ENCODE measurements at regions not wholly inside any gene's neighbourhood (a gene's known extent, or its start where the extent isn't known, plus 50 kb on each side); places are given as distances from the start of the nearest gene placed in this dataset.
"Not testable (repeated sequence)": the region's sequence is repeated elsewhere in the genome, so short reads cannot be mapped to it uniquely, and the experiment has no call there.

DNA sequence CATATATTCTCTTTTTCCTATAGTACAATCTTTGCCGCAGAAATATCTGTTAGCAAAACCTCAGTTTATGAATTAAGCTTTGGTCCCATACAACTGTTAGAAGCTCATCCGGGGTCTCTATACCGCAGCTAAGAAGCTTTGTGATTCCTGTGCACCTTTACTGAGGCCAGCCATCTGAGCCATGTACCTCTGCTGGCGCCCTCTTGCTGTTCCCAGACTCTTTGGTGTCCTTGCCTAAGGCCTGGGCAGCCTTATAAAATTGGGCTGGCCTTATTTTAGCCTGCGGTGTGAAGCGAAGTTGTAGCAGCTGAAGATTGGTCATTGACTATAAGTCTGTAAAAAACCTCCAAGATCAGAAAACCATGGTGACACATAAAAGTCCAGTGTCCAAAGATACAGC, 1135.1 kb upstream of the CHAC2 start:
- DNase-seq: no peak

DNA sequence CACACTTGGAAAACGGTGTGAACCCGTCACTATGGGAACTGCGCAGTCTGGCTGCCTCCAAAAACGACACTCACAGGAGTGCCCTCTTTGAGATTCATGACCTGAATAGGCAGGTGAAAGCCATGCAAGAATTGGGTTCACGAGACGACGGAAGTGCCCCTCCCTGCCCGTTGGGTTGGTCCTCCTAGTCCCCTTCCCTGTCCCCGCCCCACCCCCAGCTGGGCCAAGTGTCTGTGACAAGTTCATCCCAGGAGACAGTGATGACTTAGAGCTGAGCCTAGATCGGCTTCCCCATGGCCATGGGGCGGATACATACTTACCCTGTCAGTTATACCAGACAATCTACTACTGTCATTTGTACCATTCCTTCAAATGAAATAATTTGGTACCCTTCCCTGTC, 1137.7 kb upstream of the CHAC2 start:
- DNase-seq: no peak

DNA sequence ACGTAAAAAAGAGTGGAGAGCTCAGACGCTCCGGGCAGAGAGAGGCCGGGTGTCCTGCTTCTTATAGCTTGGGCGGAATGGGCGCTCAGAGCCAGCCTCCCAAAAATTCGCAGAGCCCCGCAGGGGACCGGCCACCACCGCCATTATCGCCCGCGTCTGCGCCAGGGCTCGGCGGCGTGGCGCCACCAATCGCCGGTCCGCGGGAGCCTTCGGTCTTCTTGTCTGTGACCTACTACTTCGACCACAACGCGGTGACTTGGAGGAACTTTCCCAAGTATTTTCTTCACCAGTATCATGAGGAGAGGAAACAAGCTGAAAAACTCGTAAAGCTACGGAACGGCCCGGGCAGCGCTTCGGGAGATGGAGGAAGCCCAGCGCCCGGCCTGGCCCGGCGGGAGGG, 1138.1 kb upstream of the CHAC2 start:
- no peak for DNase-seq

DNA sequence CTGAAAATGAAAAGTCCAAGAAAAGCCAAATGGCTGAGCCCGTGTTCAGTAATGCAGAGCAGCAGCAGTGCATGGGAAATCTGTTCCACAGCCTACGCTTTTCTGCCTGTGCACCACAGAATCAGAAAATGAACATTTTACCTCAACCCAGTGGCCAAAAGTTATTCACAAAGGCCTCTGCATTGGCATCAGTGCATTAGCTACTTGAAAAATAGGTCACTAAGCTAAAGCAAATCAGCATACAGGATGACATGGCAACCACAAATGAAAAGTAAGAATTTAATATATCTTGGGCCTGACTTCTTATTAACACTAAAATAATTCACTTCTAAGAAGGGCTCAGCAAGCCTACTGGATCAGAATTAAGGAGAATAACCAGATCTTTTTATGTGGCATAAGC, 1145.3 kb upstream of the CHAC2 start:
- no peak for DNase-seq

DNA sequence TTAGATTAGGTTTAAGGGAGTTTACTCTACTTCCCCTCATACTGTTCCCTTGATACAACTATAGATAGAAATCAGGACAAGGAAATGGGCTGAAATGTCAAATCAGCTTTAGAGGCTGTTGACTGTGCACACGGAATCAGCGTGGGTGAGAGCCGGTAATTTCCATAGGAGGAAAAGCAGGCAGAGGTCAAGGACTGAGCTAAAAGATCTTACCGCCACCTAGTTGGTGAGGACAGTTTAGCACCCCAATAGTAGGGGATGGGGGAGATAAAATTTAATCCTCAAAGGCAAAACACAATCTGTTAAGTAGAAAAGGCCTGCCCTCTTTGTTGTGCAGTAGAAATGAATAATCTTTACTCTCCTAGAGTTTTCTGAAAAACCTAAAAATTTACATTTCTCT, 1154.5 kb upstream of the CHAC2 start:
- DNase-seq: no peak

DNA sequence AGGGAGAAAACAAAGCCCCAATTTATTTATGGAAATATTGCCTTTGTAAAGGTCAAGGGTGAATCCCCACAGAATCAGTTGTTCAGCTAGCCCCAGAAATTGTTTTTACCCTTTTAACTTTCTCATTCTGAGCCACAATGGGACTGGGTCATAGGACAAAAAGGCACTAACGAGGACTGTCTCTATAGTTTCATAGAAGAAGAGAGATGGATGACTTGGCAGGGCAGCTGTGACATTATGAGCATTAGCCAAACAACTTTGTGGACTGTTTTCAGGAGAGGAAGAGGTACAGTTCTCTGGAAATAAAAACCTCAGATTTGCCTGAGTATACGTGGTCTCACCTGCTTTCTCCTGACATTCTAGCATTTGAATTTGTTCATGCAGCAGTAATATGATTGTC, 1155.8 kb upstream of the CHAC2 start:
- no peak for DNase-seq

DNA sequence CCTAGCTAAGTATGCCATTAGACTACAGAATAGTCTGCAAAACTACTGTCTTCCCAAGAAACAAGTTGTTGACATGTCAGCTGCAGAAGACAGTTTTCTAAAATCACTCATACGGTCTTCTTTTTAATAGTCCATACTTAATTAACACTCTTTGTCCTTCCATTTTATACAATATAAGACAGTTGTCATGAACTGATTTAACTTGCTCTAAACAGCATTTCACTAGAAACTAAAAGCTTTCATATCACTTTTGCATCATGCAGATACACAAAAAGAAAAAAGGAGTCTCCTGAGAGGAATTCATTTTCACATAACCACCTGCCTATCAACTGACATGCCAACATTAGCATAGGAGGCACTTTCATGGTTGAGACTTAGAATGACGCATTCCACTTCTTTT, 1159.6 kb upstream of the CHAC2 start:
- no peak for DNase-seq

DNA sequence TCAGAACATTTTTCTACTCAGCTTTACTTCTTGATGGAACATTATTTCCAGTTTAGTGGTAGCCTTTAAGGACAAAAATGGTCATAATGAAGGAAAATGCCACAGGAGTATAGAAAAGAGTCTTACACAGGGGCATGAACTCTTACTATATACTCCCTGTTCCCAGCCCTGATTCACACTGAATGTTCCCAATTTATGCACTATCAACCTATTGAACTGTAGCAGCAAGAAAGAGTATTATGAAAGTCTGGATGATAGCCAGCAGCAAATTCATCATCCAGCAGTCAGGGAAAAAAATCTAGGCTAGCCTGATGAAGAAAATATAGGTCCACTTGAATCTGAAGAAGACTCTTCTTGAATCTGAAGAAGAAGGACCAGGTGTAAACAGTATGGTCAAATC, 1170.3 kb upstream of the CHAC2 start:
- no peak for DNase-seq

DNA sequence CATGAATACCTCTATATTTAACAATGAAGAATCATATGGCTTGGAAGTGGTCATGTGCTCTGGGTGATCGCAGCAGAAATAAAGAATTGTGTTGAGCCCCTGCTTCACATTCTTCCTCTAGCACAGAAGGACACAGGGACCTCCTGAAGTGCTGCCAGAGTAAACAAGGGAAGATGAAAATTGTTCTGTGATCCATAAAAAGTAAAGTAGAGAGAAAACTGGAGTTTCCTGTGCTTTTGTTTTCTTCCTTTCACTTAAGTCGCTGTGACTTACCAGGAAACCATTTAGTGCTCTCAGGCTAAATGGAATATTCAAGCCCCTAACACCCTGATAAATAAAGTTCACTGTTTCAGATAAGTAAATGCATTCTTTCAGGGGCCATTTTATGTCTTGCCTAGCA, 1173.6 kb upstream of the CHAC2 start:
- DNase-seq: no peak

DNA sequence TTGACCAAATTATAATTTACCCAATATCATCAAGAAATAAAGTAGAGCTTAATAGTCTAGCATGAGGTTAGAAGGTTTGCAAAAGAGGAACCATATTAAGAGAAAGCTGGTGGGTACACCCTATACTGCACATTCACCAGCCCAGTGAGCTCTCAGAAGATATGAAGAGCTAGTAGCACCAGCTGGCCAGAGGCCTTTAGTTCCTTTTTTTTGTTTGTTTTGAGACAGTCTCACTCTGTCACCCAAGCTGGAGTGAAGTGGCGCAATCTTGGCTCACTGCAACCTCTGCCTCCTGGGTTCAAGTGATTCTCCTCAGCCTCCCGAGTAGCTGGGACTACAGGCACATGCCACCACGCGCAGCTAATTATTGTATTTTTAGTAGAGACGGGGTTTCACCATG, 1183.5 kb upstream of the CHAC2 start:
- not testable (repeated sequence) for DNase-seq

DNA sequence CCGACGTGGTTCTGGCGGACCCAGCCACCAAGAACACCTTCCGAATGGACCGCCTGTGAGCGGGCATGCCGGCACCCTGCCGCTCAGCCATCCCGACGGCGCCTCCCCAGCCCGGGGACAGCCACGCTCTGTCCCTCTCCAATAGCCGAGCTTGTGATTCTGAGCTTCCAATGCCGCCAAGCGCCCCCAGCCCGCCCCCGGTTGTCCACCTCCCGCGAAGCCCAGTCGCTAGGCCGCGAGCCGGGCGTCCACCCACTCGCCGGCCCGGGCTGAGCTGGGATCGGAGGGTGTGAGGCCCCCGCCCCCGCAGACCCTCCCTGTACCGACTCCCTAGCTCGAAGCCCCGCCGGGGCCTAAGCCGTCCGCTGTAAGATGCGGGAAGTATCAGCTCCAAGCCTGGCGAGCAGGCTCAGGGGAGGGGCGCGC, 1195.1 kb upstream of the CHAC2 start:
- no peak for DNase-seq

DNA sequence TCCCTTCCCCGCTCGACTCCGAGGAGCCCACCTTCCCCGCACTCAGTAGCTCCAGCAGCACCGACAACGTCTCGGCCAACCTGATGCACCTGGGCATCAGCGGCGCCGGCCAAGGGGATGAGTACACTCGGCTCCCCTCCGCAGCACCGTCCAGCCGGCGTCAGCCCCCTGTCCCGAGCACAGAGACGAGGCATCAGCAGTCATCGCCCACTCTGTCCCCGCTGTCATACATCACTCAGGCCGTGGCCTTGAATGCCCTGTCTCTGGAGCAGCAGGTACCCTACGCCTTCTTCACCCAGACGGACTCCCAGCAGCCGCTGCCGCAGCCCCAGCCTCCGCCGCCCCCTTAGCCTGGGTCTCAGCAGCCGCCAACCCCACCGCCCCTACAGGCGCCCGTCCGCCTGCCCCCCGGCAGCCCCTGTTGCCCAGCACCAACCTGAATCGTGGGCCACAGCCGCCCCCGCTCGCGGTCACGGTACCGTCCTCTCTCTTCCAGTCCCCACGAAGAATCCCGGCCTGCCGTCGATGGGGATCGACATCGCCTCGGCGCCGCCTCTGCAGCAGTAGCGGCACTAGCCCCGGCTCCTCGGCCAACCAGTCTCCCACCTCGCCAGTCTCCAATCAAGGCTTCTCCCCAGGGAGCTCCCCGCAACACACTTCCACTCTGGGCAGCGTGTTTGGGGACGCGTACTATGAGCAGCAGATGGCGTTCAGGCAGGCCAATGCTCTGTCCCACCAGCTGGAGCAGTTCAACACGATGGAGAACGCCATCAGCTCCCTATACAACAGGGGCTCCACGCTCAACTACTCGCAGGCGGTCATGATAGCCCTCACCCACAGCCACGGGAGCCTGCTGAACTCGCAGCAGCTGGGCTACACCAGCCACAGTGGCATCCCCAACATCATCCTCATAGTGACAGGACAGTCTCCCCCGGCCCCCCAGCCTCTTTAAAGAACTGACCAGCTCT, 1195.9 kb upstream of the CHAC2 start:
- DNase-seq: no peak

DNA sequence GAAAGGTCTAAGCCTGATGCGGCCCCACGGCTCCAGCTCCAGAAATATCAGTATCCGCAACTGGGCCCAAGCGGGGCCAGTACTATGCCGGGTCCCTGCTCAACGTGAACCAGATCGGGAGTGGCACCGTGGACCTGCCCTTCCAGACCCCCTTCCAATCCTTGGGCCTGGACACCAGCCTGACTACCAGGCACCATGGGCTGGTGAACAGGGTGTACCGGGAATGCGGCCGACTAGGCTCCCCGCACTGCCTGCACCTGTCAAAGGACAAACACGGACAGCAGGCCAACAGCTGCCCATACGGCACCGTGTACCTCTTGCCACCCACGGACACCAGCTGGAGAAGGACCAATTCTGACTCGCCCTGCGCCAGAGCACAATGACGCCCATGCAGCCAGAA, 1196.9 kb upstream of the CHAC2 start:
- DNase-seq: no peak

DNA sequence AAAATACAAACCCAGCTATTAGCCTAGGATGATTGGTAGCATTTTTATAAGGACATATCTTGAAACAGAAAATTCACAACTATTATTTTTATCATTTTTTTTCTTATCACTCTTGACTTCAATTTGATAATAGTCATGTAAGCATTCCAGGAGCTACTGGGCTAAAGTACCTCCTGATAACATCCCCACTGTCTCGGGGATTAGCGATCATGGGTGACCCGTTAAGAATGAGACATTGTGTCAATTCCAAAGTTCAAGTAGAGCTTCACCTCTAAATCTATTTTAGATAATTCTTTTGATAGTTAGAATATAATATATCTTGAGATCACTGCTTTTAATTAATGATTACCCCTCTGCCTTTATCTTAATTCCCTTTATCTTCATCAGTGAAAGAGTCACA, 1204.5 kb upstream of the CHAC2 start:
- no peak for DNase-seq

DNA sequence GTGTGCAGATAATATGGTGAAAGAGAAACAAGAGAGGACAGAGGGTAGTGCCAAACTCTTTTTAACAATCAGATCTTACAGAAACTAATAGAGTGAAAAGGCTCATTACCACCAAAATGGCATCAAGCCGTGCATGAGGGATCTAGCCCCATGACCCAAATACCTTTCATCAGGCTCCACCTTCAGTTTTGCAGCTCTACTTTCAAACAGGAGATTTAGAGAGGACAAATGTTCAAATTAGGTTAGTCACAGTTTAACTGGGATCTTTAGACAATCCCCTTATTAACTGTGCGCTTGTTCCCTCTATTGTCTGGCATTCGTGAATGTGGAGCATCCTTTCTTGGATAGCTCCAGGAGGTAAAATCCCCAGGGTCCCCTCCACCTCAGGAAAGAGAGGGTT, 1209.3 kb upstream of the CHAC2 start:
- DNase-seq: no peak

DNA sequence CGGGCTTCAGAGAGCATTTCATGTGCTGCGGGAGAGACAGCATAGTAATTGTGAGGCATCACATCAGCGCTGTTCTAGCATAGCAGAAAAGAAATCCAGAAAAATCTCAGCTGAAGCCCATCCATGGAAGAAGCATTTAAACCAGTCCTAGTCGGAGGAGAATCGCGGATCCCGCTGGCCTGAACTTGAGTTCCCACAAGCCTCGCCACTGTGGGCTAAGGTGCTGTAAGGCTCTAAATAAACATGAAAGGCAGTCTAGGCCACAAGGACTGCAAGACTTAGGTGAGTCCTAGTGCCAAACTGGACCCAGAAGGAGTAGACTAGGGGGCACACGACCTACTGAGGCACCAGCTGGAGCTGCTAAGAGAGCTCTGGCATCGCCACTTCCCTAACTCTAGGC, 1225.3 kb upstream of the CHAC2 start:
- no peak for DNase-seq

DNA sequence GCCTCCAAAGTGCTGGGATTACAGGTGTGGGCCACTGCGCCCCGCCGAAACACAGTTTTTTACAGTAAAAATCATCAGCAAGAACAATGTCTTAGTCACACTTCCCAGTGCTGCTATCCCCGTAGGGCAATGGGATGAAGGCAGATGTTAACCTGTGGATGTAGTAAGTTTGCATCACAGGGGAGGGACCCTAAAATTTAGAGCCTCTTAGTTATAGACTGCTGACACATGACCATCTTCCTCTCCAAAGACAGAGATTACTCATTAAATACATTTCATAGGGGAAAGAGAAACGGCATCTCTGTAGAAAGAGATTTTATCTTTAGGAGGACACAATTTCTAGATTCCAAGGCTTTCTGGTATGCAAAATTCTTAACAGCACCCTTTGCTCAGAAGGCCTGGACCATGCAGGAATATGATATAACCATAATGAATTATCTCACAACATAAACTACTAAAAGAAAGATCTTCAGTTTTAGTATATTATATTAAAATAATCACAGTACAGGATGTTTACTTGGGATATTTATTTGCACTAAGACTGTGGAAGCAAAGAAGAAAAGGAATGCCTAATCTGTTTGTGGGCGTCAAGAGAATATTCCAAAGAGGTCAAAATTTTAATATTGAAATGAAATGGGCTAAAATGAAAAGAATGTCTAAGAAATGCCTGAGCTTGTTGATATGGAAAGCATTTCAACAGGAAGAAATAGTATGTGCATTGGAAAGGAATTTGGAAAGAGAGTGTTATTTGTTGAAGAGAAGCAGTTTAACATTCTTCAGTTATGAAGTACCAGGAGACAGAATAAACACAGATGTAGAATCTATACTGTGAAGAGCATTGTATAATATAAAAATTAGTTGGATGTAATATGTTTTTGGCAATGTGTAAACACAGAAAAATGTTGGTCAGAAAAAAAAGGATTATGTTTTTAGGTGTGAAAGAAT, 1228.3 kb upstream of the CHAC2 start:
- no peak for DNase-seq

DNA sequence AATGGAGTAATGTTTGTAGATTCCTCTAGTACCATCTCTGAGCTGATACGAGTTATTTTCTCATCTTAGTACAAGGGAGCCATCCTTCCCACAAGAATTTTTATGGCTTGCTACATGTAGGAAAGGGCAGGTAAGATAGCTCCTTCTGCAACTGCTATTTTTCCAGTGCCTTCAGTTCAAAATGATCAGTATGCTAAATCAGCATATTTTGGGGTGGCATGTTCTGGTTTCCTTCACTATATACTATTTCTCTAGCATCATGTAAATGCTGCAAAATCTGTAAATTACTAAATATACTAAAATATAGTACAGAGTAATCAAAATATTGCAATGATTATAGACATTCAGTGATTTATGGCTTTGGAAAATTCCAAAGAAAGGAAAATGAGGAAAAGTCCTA, 1230.0 kb upstream of the CHAC2 start:
- DNase-seq: no peak

DNA sequence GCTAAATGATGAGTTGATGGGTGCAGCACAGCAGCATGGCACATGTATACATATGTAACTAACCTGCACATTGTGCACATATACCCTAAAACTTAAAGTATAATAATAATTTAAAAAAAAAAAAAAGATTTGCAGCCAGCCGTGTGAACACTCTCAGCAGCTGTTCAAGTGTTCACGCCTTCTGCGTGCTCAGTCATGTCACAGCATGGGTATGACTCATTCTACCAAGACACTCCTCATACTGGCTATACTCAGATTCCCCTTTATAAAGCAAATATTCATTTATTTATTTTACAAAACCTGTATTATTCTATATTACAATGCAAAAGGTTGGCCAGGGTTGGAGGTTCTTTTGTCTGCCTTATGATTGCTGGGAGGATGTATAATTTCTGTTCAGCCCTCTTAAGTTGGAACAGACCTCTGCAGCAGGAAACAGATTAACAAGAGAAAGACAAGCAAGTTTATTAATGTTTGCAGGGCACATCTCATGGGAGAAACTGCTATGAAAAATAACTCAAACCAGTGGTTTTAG, 1230.6 kb upstream of the CHAC2 start:
- DNase-seq: no peak

DNA sequence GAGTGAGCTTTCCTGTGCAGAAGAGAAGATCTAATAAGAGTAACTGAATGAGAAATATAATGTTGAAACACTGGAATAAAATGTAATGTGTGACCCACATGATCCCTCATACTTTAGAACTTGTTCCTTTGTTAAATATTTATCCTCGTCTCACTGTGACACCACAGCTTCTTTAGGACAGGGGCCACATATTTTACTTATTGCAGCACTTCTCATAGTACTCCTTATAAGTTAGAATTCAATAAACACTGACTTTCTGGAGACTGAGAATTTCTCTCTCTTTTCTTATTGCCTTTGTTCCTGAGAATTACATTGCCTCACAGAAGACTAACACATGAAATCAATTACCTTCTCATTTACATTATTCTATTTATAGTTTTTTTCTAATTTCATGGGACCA, 1234.6 kb upstream of the CHAC2 start:
- DNase-seq: no peak

DNA sequence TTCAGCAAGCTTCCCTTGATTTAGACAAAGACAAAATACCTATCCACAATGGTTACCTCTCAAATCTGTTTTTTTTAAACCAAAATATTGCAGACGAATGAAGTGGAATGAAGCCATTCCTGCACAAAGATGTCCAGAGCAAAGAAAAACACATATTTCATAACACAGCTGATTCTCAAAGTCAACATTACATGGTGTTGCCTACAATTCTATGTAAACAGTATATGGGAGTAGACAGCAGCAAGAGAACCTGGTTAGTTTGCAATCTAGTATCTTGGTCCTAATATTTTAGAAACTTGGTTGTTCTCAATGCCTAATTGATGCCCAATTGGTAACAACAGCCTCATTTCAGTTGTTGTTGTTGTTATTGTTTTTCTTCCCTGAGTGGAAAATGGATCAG, 1240.9 kb upstream of the CHAC2 start:
- DNase-seq: no peak

DNA sequence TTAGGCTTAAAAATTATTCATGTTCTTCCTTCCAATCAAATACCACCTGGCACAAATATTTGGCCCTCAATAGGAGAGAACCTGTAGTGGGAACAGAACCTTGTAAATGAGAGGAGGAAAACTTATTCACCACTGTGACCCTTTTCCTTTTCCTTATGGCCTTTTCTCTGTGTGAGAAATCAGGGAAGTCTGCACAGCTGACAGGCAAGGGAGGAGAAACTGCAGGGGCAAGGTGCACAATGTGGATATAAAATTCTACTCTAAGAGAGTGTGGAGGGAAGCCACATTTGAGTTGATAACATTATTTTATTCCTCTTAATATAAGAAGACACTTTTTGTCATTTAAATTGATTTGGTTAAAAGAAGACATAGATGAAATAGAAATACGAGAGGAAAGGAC, 1247.0 kb upstream of the CHAC2 start:
- DNase-seq: no peak

DNA sequence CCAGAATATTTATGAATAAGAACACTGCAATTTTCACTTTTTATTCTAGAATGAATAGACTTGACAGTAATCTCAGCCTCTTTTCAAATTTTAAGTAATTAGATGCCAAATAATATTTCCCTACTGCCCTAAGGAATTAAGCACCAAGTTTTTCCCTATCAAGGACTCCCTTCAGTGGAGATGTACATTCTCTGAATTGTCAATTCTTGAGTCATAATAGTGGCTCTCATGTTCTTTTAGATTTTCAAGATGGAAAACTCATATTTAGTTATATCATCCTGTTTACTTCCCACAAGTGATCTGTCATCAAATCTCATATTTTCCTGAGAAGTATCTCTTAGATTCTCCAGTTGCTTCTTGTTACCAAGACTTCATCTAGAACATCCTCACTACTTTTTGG, 1248.9 kb upstream of the CHAC2 start:
- no peak for DNase-seq

DNA sequence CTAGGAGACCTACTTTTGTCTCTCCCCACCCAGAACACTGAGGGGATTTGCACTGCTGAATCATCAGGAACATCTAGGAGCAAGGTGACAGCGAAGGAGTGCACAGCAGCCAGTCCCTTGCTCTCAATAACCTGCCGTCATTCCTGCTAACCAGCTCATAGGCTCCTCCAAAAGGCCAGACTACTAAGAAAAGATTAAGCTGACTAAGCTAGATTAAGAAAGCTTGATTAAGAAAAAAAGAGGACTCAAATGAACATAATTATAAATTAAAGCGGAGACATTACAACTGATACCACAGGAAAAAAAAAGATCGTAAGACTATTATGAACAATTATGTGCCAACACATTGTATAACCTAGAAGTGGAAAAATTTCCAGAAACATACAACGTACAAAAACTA, 1254.8 kb upstream of the CHAC2 start:
- DNase-seq: no peak

All from right hindlimb (tissue), 1 donor.